ENCODE measurements at regions not wholly inside any gene's neighbourhood (a gene's known extent, or its start where the extent isn't known, plus 50 kb on each side); places are given as distances from the start of the nearest gene placed in this dataset.
A peak's percentile ranks its signal among the peaks of the same experiment; 100 is the strongest.

DNA sequence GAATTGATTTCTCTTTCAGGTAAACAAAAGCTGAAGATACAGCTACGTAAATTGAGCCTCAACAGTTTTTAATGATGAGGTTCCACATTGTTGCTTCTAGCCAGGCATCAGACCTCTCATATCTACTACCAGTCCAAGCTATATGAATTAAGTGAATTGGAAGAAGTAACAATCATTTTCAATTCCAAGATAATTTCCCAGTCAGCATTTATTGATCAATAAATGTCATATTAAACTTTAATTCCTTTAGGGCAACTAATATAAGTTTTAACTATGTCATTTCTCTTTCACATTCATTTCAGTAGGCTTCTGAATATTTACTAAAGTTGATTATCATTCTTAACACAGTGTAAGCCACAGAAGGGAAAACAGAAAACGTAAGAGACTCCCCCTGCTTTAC, 1413.7 kb upstream of the CELF2 start:
- DNase-seq (ENCODE audit: low read depth in 2 of 2) = no peak

DNA sequence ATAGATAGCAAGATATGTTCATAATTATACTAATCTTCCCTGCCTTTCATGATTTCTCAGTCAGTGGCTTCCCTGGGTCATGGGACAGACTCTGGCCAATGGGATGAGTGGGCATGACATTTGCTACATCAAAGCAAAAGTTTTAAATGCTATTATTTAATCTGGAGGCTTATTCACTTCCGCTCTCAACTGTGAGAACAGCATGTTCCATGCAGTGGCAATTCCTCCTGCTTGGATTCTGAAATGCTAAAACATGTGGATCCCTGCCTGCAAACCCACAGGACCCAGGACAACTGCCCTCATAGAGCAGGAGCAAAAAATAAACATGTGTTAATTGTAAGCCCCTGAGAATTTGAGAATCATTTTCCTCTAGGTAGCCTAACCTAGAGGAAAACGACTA, 1412.4 kb upstream of the CELF2 start:
- no peak for DNase-seq (ENCODE audit: low read depth in 2 of 2)

DNA sequence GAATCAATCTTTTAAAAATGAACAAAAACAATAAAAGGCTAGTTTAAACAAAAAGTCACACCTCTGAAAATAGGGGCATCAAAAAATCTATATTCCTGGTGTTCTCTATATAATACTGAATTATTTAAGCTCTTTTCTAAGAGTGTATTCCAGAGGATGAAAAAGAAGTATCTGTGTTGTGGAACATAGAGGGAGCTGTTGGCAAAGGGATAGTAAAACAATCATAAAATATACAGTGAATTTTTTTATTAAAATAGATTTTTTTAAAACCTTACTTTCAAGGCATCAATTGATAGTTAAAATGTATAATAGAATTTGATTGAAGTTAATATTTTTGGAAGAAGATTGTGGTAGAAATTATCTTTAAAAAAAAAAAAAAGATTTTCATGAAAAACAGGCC, 1409.1 kb upstream of the CELF2 start:
- DNase-seq (ENCODE audit: low read depth in 2 of 2) = peak; percentile 0 to 1

DNA sequence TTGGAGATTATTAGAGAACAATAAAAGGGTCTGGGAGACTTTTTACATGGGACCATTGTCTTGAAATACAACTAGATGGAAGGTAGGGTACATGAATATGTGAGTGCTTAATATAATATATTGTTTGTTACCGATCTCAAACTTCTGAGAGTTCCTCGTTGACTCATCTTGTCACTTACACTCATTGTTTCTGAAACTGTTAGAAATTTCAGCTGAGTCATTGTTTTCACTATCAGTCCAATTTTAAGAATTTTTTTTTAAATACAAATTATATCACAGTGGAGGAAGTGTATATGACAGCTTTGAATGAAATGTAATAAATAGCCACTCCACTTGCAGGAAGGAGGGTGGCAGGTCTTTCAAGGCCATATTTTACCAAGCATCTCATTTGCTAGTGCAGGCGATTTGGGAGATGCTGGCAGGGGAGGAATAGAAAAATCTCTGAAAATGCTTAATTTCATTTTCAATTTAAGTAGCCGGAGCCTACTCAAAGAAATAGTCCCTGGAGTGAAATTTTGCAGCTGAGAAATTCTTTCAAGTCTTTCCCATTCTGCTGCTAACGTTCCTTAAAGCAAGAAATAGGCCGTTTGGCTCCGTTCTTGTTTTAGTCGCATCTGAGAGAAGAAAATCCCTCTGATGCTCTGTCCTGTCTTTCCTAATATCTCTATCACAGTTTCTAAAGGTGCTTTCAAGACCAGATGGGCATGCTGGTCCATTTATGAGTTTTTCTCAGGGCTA, 1404.2 kb upstream of the CELF2 start:
- DNase-seq (ENCODE audit: low read depth in 2 of 2) = no peak

DNA sequence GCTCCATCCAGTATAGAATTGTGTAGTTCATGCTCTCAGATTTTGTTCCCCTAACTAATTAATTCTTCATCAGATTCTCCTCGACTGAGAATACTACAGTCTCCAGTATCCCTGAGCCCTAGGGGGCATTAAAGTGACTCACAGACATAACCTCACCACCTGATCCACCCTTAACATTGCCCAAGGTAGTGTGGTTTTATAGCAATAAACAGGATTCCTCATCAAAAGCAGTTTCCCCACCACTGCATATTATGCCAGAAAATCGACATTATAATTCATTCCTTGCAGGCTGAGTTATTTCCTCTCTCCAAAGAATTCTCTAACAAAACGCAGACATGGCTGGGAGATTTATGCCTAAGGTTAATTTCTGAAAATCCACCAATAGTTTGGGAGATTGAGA, 1402.5 kb upstream of the CELF2 start:
- DNase-seq (ENCODE audit: low read depth in 2 of 2) = no peak

DNA sequence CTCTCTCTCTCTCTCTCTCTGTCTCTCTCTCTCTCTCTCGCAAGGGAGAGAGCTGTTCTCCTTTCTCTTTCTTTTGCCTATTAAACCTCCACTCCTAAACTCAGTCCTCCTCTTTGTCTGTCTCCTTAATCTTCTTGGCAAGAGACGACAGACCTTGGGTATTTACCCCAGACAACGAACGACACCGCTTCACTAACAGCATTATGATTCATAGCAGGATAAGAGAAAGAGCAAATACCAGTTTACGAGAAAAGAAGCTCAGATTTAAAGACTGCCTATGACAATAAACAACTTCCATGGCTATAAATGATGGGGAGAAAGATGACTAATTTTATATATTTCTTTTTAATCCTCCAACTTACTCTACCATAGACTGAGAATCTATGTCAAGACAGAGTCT, 1396.5 kb upstream of the CELF2 start:
- DNase-seq (ENCODE audit: low read depth in 2 of 2) = no peak

DNA sequence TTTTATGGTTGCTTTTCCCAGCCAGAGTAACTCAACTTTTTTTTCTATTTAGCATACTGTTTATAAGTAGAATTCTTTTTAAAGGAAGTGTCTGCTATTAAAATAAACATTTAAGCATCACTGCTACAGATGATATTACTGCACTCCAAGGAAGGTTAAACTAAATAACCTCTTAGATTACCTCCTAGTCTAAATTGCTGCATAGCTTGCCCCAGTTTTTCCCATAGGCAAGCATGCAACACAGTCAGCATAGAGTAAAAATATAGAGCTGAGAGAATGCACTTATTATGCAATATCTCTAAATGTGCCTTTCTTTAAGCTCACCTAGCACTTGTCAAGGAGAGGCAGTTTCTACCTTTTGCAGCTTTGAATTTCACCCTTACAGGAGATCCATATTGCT, 1392.4 kb upstream of the CELF2 start:
- no peak for DNase-seq (ENCODE audit: low read depth in 2 of 2)

DNA sequence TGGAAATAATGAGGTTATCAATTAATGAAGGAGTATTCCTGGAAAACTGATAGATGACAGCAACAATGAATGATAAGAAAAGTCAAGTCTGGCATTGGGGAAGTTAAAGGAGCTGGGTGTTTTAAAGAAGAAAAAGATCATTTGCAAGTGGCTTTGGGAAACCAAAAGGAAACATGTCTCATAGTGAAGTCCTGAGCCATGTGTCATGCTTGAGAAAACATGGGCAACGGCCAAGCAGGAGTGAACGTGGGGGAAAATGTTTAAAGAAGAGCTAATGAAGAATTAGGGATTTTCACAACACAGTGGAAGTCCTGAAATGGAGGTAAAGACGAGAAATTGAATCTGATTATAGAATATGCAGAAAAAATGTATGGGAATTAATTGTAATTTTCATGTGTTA, 1383.2 kb upstream of the CELF2 start:
- no peak for DNase-seq (ENCODE audit: low read depth in 2 of 2)

DNA sequence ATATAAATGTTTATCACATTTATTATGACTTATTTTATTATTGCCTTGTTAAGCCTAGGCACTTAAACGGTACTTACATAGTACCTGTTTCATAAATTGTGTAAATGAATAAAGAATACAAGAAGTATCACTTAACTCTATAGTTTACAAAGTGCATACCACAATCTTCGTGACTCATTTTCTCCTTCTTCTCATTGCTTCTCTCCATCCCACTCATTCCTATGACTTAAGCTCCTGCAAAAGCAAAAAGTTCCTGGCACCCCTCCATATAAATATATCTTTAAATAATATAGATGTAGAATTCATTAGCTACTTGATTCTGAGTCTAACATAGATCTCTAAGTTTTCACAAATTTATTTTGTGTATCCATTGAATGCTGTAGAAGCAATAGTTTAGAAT, 1382.0 kb upstream of the CELF2 start:
- DNase-seq (ENCODE audit: low read depth in 2 of 2) = no peak

DNA sequence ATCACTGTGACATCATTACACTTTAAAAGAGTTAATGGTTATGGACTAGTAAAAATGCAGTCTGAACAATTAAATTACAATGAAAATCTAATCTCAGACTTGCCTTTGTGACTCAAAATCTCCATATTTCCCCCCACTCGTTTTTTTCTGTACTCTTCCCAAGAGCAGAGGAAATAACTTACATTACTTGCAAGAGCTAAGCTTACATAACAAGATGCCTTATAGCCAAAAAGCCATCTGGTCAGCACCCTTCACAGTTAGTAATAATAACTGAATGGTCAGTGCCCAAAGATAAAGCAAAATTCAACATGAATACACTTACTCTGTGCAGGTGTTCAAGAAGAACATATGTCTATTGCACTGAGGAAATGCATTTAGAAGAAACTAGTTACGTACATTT, 1381.5 kb upstream of the CELF2 start:
- no peak for DNase-seq (ENCODE audit: low read depth in 2 of 2)

DNA sequence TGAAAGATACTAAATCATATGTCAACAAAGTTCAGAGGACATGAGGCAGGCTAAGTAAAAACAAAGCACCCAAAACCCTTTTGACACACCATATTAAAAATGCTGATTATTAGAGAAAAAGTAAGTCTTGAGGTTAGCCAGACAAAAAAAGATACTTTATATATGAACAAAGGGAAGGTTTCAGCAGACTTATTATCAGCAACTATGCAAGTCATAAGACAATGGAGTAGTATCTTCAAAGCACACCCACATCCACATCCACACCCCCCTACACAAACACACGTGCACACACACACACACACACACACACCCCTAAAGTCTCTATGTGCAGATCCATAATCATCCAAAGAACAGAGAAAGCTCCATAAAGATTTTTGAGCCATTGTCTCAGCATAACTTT, 1373.9 kb upstream of the CELF2 start:
- DNase-seq (ENCODE audit: low read depth in 2 of 2) = no peak

DNA sequence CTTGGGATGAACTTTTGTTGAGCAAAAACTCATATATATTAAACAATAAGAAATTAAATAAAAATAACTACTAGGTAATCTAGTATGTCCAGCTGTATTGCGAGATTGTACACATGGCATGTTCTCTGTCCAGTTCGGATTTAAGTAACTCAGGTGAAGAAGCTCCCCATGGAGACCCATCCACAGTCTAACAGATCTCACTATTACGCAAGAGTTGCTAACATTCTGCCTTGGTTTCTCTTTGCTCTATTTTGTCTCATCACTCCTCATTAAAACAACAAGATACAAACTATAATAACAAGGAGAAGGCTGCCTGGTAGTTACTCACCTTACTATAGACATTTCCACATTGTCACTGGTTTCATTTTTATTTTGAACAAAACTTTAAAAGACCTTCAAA, 1372.3 kb upstream of the CELF2 start:
- no peak for DNase-seq (ENCODE audit: low read depth in 2 of 2)

DNA sequence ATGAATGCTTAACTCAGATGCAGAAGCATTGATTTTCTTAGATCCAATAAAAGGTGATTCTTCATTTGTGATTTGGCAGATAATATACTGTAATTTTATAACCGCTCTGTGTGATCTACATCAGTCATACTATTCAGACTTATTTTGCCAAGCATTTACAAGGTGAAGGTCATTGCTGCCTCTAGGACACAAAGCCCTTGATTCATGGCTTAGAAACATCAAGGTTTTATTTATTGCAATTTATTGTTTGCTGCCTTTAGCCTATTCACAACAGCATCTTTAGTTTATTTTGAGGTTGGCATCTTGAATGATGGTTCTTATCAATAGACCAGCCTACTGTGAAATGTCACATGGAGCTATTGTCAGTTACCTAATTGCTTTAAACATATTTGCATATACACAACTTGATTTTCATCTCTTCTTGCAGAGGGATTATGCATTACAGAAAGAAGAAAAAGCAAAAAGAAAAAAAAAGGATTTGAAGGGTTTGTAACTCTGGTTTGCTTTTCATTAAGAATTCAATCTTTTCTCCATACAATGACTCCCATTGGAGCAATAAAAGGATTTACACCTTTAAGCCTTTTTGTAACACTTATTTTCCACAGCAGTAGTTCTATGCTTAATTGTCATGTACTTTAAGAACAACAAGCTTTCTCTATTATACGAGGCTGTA, 1371.6 kb upstream of the CELF2 start:
- DNase-seq (ENCODE audit: low read depth in 2 of 2) = no peak

DNA sequence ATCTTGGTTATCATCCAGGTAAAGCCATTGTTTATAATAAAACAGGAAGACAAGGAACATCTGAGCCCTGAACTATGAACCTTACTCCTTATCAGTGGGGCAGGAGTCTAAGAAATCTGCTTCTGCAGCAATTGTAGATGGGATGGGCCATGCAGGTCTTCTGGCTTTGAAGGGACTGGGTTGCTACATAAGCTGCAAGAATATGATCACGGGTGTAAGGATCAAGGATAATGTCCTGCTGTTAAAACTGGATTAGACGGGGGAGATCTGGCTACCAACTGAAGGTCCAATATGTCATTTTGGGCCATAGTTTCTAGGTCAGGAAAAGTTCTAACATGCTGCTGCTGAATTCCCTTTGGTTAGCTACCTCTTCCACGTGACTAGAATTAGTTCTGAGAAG, 1363.4 kb upstream of the CELF2 start:
- DNase-seq (ENCODE audit: low read depth in 2 of 2) = no peak

DNA sequence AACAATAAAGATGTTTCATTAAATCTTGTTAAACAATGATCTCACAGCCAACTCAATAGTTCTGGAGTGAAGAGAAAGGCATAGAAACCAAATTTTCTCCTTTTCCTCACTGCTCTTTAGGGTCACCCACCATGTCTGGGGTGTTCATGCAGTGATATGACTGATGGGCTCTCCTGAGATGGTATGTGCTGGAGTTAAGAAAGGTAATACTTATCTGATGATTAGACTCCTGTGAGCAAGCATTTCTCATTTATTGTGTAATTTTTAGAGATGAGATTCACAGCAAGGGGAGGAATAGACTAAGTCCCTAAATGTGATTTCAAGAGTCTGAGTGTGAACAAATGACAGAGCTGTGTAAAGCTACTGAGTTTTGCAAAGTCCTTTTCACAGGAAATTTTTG, 1361.3 kb upstream of the CELF2 start:
- DNase-seq (ENCODE audit: low read depth in 2 of 2) = no peak

DNA sequence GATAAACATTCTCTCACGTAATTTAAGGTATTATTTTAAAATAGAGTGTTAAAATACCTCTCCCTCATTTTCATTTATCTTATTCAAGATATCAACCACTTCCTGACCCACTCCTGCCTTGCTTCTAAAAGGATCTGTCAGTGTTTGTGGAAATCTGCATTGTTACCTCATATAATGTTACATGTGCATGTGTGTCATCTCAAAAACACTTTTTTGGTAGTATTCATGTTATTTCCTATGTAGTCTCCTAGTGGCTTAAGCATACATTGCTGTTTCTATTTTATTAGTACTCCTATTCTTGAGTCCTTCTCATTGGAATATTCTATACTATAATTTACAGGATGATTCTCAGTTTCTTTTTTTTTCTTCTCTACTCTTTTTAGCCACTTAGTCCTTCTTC, 1360.7 kb upstream of the CELF2 start:
- DNase-seq (ENCODE audit: low read depth in 2 of 2) = no peak

DNA sequence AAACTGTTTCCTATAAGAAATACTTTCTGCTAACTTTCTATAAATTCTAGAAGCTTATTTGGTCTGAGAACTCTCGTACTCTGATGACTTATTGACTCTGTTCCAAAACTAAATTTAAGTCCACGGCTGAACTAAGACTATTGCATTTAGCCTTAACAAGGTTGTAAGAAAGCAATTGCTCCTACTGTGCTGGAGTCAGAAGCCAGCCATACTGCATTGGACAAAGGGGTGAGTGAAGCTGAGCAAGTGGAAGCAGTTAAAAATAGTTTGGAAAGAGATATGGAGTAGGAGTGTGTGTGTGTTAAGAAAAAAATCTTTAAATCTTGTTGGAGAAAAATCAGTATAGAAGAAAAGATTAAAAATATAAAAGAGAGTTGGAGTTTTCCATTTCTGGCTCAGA, 1360.1 kb upstream of the CELF2 start:
- no peak for DNase-seq (ENCODE audit: low read depth in 2 of 2)

DNA sequence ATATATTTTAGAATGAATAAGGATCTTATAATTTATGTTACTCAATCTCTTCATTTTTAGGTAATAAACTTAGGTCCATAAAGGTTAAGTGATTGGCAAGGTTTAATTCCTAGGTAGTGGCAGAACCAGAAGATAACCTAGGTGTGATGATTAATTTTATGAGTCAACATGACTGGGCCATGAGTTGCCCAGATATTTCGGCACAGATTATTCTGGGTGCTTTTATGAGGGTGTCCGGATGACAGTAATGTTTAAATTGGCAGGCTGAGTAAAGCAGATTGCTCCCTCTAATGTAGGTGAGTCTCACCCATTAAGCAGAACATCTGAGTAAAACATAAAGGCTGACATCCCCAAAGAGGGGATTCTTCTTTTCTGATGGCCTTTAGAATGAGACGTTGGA, 1349.3 kb upstream of the CELF2 start:
- no peak for DNase-seq (ENCODE audit: low read depth in 2 of 2)

DNA sequence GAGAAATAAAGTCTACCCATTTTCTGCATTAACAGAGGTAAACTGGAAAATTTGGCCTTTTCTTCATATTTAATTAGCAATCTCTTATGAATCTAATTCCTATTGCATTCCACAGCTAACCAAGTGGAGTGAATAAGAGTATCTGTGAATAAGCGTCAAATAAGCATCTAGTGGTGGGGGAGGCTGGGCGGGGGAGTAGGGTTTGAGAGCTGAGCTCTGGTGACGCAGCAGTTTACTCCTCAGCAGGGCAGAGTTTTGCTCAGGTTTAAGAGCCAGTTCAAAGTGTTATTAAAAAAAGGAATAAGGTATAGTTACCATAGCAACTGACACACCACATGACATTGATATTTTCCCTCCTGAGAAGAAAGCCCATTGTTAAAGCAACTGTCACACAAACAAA, 1346.8 kb upstream of the CELF2 start:
- no peak for DNase-seq (ENCODE audit: low read depth in 2 of 2)

DNA sequence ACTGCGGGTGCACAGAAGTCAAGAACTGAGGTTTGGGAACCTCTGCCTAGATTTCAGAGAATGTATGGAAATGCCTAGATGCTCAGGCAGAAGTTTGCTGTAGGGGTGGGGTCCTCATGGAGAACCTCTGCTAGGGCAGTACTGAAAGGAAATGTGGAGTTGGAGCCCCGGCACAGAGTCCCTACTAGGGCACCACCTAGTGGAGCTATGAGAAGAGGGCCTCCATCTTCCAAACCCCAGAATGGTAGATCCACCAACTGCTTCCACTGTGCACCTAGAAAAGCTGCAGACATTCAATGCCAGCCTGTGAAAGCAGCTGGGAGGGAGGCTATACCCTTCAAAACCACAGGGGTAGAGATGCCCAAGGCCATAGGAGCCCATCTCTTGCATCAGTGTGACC, 1336.0 kb upstream of the CELF2 start:
- DNase-seq (ENCODE audit: low read depth in 2 of 2) = no peak

DNA sequence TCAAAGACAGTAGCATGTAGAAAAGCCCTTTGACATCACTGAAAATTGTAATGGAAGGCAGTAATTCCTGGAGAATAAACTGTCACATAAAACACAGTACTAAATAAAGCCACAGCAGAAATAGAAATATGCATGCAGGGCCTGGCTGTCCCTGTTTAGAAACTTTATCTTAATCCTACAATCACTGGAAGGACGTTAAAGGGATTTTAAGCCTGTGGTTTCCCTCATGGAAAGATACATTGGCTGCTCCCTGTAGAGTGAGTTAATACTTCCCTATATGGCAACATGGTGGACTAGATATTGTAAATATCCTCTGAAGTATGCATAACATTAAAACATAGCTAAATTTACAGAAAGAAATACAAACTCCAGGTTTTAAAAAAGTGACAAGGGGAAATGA, 1334.9 kb upstream of the CELF2 start:
- DNase-seq (ENCODE audit: low read depth in 2 of 2) = no peak

DNA sequence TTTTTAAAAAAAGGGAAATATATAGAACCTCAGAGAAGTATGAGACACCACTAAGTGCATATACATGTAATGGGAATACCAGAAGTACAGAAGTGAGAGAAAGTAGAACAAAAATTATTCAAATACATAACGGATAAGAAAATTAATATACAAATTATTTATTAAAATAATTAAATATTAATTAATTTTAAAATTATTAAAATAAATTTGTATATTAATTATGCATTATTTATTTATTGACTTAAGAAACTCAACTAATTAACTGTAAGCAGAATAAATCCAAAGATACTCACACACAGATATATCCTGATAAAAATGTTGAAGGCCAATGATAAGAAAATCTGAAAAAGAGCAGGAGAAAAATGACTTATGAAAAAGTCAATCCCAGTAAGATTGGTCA, 1333.5 kb upstream of the CELF2 start:
- no peak for DNase-seq (ENCODE audit: low read depth in 2 of 2)

DNA sequence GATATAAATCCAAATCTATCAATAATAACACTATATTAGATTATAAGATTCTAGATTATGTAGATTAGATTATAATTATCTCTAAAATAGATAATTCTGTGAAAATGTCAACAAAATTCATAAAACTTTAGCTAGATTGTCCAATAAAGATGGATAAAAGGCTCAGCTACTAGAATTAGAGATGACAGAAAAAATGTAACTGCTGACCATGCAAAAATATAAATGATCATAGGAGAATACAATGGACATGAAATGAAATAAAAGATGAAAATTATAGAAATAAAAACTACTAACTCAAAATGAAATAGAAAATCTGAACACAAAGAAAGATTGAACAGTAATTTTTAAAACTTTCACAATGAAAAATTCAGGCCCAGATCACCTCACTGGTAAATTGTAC, 1332.1 kb upstream of the CELF2 start:
- no peak for DNase-seq (ENCODE audit: low read depth in 2 of 2)

DNA sequence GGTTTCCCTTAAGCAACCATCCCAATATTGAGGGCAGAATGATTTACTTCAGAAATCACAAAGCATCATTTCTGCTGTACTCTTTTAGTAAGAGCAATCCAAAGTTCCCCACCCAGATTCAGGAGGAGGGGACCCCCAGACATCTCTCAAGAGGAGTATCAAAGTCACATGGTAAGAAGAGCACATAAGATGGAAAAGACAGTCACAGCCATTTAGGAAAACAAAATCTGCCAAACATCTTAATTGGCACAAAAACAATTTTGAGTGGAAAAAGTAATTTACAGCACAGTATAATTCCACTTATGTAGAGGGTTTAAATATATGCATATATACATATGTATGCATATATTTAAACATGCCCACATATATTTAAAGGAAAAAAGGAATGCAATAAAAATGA, 1329.0 kb upstream of the CELF2 start:
- DNase-seq (ENCODE audit: low read depth in 2 of 2) = no peak
